Smooth muscle cell (in vitro differentiated cells): ENCODE measurements at regions not wholly inside any gene's neighbourhood (a gene's known extent, or its start where the extent isn't known, plus 50 kb on each side); places are given as distances from the start of the nearest gene placed in this dataset.

Experiments
- DNase-seq: peaks from one replicate; lab custom pipeline; 2025; ENCODE audit not compliant: unreplicated experiment; lab: John Stamatoyannopoulos, UW
- H2AFZ ChIP-seq: fragments of 200-600 bp; sonication (generic); 2 replicates; pipeline ENCODE4 v1.6.0; 2016; ENCODE audit warnings: antibody characterized with exemption, low read depth, mild to moderate bottlenecking
- H3F3A ChIP-seq: fragments of 200-600 bp; sonication (generic); 2 replicates; pipeline ENCODE4 v1.6.0; 2017; ENCODE audit warnings: antibody characterized with exemption, low read depth
- H3K27ac ChIP-seq: fragments of 200-600 bp; sonication (generic); 2 replicates; pipeline ENCODE4 v1.5.1; 2016; ENCODE audit warnings: low read depth, mild to moderate bottlenecking
- H3K27me3 ChIP-seq: fragments of 200-600 bp; sonication (generic); 2 replicates; pipeline ENCODE4 v1.6.1; 2016; ENCODE audit warnings: low read depth, mild to moderate bottlenecking
- H3K36me3 ChIP-seq: fragments of 200-600 bp; sonication (generic); 2 replicates; pipeline ENCODE4 v1.5.1; 2016; ENCODE audit warnings: low read depth
- H3K4me1 ChIP-seq: fragments of 200-600 bp; sonication (generic); 2 replicates; pipeline ENCODE4 v1.5.1; 2016; ENCODE audit warnings: low read depth
- H3K4me2 ChIP-seq: fragments of 200-600 bp; sonication (generic); 2 replicates; pipeline ENCODE4 v1.6.0; 2016; ENCODE audit warnings: mild to moderate bottlenecking
- H3K4me3 ChIP-seq: fragments of 200-600 bp; sonication (generic); 2 replicates; pipeline ENCODE4 v1.5.1; 2016; ENCODE audit warnings: mild to moderate bottlenecking
- H3K79me2 ChIP-seq: fragments of 200-600 bp; sonication (generic); 2 replicates; pipeline ENCODE4 v1.6.0; 2016; ENCODE audit warnings: low read depth, mild to moderate bottlenecking
- H3K9ac ChIP-seq: fragments of 200-600 bp; sonication (generic); 2 replicates; pipeline ENCODE4 v1.6.0; 2016; ENCODE audit warnings: low read depth
- H3K9me3 ChIP-seq: fragments of 200-600 bp; sonication (generic); replicated peaks from 2 replicates; pipeline ENCODE4 v1.5.1; 2016; ENCODE audit warnings: low read depth
- H4K20me1 ChIP-seq: fragments of 200-600 bp; sonication (generic); 2 replicates; pipeline ENCODE4 v1.6.0; 2016; ENCODE audit warnings: low read depth
- CTCF ChIP-seq: fragments of 200-600 bp; sonication (generic); IDR thresholded peaks from 2 replicates; pipeline ENCODE4 v1.5.1; 2017; ENCODE audit warnings: borderline replicate concordance, mild to moderate bottlenecking, antibody characterized with exemption; ENCODE audit not compliant: insufficient read depth, poor library complexity, severe bottlenecking
- WGBS: methylation state at CpG from one replicate; pipeline ENCODE4 v1.1.7; 2016; ENCODE audit warnings: low lambda C conversion rate; 5-methylcytosine and 5-hydroxymethylcytosine counted together

- Histone ChIP-seq H3K27me3 (no peaks in the 10 kb centered on the region), H2AFZ (no peak overlapping the region), H3F3A (no peaks in the 10 kb centered on the region)
These were observed 52.4 kb upstream of the JPH3 start for GRCh38 chr16:87549627-87550494.

GRCh38 chr16:87548046-87548445, 54.3 kb upstream of the JPH3 start:
- H3K4me2 ChIP-seq = no peak overlapping the region
- H3K27ac ChIP-seq = no peak overlapping the region
- no peak overlapping the region for H3K9ac ChIP-seq
- no peaks in the 10 kb centered on the region for H3K79me2 ChIP-seq
- H3F3A ChIP-seq = no peaks in the 10 kb centered on the region
- TF ChIP-seq CTCF = no peak
- H3K27me3 ChIP-seq = no peaks in the 10 kb centered on the region
- no peaks in the 10 kb centered on the region for H4K20me1 ChIP-seq
- H3K36me3 ChIP-seq = no peaks in the 10 kb centered on the region
- no peaks in the 10 kb centered on the region for H3K4me1 ChIP-seq
- no peak overlapping the region for H3K4me3 ChIP-seq
- H2AFZ ChIP-seq = no peak overlapping the region
- no peaks in the 10 kb centered on the region for H3K9me3 ChIP-seq
- WGBS = 23% methylated on average over 2 of the region's 3 CpGs
- DNase-seq = no peak

More at GRCh38 chr16:87549627-87550494, 52.4 kb upstream of the JPH3 start:
- H3K4me1 ChIP-seq = no peaks in the 10 kb centered on the region
- H3K4me3 ChIP-seq = no peak overlapping the region
- no peak for TF ChIP-seq CTCF
- H4K20me1 ChIP-seq = no peaks in the 10 kb centered on the region
- H3K4me2 ChIP-seq = no peak overlapping the region
- 81% methylated on average over 34 of the region's 34 CpGs for WGBS
- H3K27ac ChIP-seq = no peak overlapping the region
- no peak overlapping the region for H3K9ac ChIP-seq
- no peaks in the 10 kb centered on the region for H3K9me3 ChIP-seq
- H3K79me2 ChIP-seq = no peaks in the 10 kb centered on the region
- DNase-seq = no peak
- no peaks in the 10 kb centered on the region for H3K36me3 ChIP-seq

- Histone ChIP-seq H3K9me3 (no peaks in the 10 kb centered on the region), H2AFZ (no peak overlapping the region), H4K20me1 (no peaks in the 10 kb centered on the region), H3F3A (no peaks in the 10 kb centered on the region), H3K4me3 (no peak overlapping the region), H3K4me2 (no peak overlapping the region), H3K79me2 (no peaks in the 10 kb centered on the region), H3K27me3 (no peaks in the 10 kb centered on the region), H3K27ac (no peak overlapping the region), H3K9ac (no peak overlapping the region), H3K4me1 (no peaks in the 10 kb centered on the region), H3K36me3 (no peaks in the 10 kb centered on the region)
- TF ChIP-seq CTCF = no peak
- no peak for DNase-seq
- 91% methylated on average over 28 of the region's 28 CpGs for WGBS
These were observed 50.8 kb upstream of the ZCCHC14 start for GRCh38 chr16:87543436-87544191.
